RWPE2 (cell line): ENCODE measurements at regions not wholly inside any gene's neighbourhood (a gene's known extent, or its start where the extent isn't known, plus 50 kb on each side); places are given as distances from the start of the nearest gene placed in this dataset.
"Not testable (repeated sequence)": the region's sequence is repeated elsewhere in the genome, so short reads cannot be mapped to it uniquely, and the experiment has no call there.

Experiments
- ATAC-seq: fragments of 200-7000 bp; cut with Tn5 transposase; 3 replicates; pipeline ENCODE4 v1.9.1; 2021; ENCODE audit warnings: low read depth
- DNase-seq: peaks from one replicate; pipeline ENCODE4 v3.0.0-alpha.2; 2020; ENCODE audit warnings: low spot score
- H3K27ac ChIP-seq: fragments of 450-650 bp; 2 replicates; pipeline ENCODE4 v1.5.1; 2017; ENCODE audit warnings: mild to moderate bottlenecking; ENCODE audit not compliant: poor library complexity, severe bottlenecking
- H3K27me3 ChIP-seq: fragments of 250-450 bp; sonication (Bioruptor Pico); 2 replicates; pipeline ENCODE4 v1.5.1; 2021; ENCODE audit warnings: mild to moderate bottlenecking, moderate library complexity; ENCODE audit not compliant: insufficient read depth, poor library complexity, severe bottlenecking
- H3K36me3 ChIP-seq: fragments of 250-450 bp; sonication (Bioruptor Pico); 2 replicates; pipeline ENCODE4 v1.5.1; 2020; ENCODE audit warnings: low read depth, mild to moderate bottlenecking, moderate library complexity
- H3K4me1 ChIP-seq: fragments of 250-450 bp; sonication (Bioruptor Pico); 2 replicates; pipeline ENCODE4 v1.5.1; 2021; ENCODE audit warnings: mild to moderate bottlenecking, moderate library complexity; ENCODE audit not compliant: insufficient read depth, poor library complexity, severe bottlenecking
- H3K4me3 ChIP-seq: fragments of 250-450 bp; sonication (Bioruptor Pico); 2 replicates; pipeline ENCODE4 v1.5.1; 2021; ENCODE audit warnings: mild to moderate bottlenecking, moderate library complexity; ENCODE audit not compliant: severe bottlenecking
- H3K9me3 ChIP-seq: fragments of 250-450 bp; sonication (Bioruptor Pico); 2 replicates; pipeline ENCODE4 v1.5.1; 2021; ENCODE audit warnings: mild to moderate bottlenecking, moderate library complexity; ENCODE audit not compliant: severe bottlenecking
- TF ChIP-seq, protein P1 (sequence below): fragments of 450-650 bp; IDR thresholded peaks from one replicate; pipeline ENCODE4 v1.5.1; 2017; ENCODE audit warnings: mild to moderate bottlenecking, moderate library complexity; ENCODE audit not compliant: poor library complexity, severe bottlenecking

GRCh38 chr10:65041307-65041706, 1520.1 kb downstream of the REEP3 start:
- TF ChIP-seq, protein P1, sequence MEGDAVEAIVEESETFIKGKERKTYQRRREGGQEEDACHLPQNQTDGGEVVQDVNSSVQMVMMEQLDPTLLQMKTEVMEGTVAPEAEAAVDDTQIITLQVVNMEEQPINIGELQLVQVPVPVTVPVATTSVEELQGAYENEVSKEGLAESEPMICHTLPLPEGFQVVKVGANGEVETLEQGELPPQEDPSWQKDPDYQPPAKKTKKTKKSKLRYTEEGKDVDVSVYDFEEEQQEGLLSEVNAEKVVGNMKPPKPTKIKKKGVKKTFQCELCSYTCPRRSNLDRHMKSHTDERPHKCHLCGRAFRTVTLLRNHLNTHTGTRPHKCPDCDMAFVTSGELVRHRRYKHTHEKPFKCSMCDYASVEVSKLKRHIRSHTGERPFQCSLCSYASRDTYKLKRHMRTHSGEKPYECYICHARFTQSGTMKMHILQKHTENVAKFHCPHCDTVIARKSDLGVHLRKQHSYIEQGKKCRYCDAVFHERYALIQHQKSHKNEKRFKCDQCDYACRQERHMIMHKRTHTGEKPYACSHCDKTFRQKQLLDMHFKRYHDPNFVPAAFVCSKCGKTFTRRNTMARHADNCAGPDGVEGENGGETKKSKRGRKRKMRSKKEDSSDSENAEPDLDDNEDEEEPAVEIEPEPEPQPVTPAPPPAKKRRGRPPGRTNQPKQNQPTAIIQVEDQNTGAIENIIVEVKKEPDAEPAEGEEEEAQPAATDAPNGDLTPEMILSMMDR, result no peak
- Histone ChIP-seq H3K4me3 (no peak overlapping the region), H3K4me1 (no peaks in the 10 kb centered on the region), H3K9me3 (no peaks in the 10 kb centered on the region), H3K27ac (no peak overlapping the region), H3K27me3 (no peaks in the 10 kb centered on the region), H3K36me3 (no peaks in the 10 kb centered on the region)
- ATAC-seq (no peak), DNase-seq (no peak)

- Histone ChIP-seq H3K36me3 (no peaks in the 10 kb centered on the region), H3K27ac (no peak overlapping the region), H3K4me1 (no peaks in the 10 kb centered on the region), H3K9me3 (no peaks in the 10 kb centered on the region), H3K27me3 (no peaks in the 10 kb centered on the region), H3K4me3 (no peak overlapping the region)
- TF ChIP-seq, protein P1, result no peak
- DNase-seq (no peak), ATAC-seq (no peak)
Observed at GRCh38 chr10:65042496-65042895, 1521.3 kb downstream of the REEP3 start.

GRCh38 chr10:65046831-65047230, 1525.6 kb downstream of the REEP3 start:
- Histone ChIP-seq H3K4me1 (no peaks in the 10 kb centered on the region), H3K27me3 (no peaks in the 10 kb centered on the region), H3K27ac (no peak overlapping the region), H3K9me3 (no peaks in the 10 kb centered on the region), H3K36me3 (no peaks in the 10 kb centered on the region), H3K4me3 (no peak overlapping the region)
- no peak for DNase-seq
- TF ChIP-seq, protein P1, result no peak
- no peak for ATAC-seq

DNA sequence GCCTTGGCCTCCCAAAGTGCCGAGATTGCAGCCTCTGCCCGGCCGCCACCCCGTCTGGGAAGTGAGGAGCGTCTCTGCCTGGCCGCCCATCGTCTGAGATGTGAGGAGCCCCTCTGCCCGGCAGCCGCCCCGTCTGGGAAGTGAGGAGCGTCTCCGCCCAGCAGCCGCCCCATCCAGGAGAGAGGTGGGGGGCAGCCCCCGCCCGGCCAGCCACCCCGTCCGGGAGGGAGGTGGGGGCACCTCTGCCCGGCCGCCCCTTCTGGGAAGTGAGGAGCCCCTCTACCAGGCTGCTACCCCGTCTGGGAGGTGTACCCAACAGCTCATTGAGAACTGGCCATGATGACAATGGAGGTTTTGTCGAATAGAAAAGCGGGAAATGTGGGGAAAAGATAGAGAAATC, 1530.9 kb downstream of the REEP3 start:
- not testable (repeated sequence) for H3K4me1 ChIP-seq, ATAC-seq, H3K36me3 ChIP-seq, H3K27ac ChIP-seq, H3K27me3 ChIP-seq, H3K4me3 ChIP-seq, DNase-seq, H3K9me3 ChIP-seq

DNA sequence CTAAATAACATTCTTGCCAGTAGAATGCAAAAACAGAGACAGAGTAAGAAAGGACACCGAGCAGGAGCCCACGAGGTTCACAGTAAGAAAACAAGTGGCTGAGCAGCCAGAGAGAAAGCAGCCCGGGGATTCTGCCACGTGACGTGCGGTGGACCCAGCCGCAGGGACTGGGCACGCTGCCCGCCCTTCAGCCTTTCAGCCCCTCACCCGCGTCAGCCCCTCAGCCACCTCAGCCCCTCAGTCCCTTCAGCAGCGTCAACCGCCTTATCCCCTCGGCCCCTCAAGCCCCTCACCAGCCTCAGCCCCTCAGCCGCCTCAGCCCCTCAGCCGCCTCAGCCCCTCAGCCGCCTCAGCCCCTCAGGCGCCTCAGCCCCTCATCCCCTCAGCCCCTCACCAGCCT, 1532.2 kb downstream of the REEP3 start:
- not testable (repeated sequence) for ATAC-seq, H3K9me3 ChIP-seq, DNase-seq, H3K27me3 ChIP-seq, H3K4me3 ChIP-seq, H3K4me1 ChIP-seq, H3K36me3 ChIP-seq, H3K27ac ChIP-seq

- H3K27me3 ChIP-seq, DNase-seq: not testable (repeated sequence)
Observed at GRCh38 chr10:65053831-65054351, 1532.7 kb downstream of the REEP3 start.

GRCh38 chr10:65054701-65055100, 1533.5 kb downstream of the REEP3 start:
- H3K27me3 ChIP-seq, DNase-seq, H3K4me1 ChIP-seq, H3K4me3 ChIP-seq, ATAC-seq, H3K27ac ChIP-seq, H3K36me3 ChIP-seq, H3K9me3 ChIP-seq: not testable (repeated sequence)

More at GRCh38 chr10:65053831-65054351, 1532.7 kb downstream of the REEP3 start:
- H3K27ac ChIP-seq, H3K4me1 ChIP-seq, H3K4me3 ChIP-seq, H3K36me3 ChIP-seq, ATAC-seq, H3K9me3 ChIP-seq: not testable (repeated sequence)
